Dermis microvascular lymphatic vessel endothelial cell (primary cell): ENCODE measurements at regions not wholly inside any gene's neighbourhood (a gene's known extent, or its start where the extent isn't known, plus 50 kb on each side); places are given as distances from the start of the nearest gene placed in this dataset.
A peak's percentile ranks its signal among the peaks of the same experiment; 100 is the strongest.

Source experiments
- DNase-seq, 2 donors: peaks; one replicate each; pipeline versions ENCODE4 v3.0.0 to v3.0.0-alpha.2; 2010; ENCODE audit warnings: low read depth in 2 of 2

GRCh38 chr5:159385536-159385935 is 55.2 kb upstream of the IL12B start:
- no peak for DNase-seq

- DNase-seq, result no peak
Measured at GRCh38 chr5:159386028-159386711, 55.9 kb upstream of the IL12B start.

GRCh38 chr5:159392871-159393270 is 62.6 kb upstream of the IL12B start:
- no peak for DNase-seq

- DNase-seq, result no peak
Measured at GRCh38 chr5:159393854-159394274, 63.6 kb upstream of the IL12B start.

GRCh38 chr5:159395202-159395601 is 64.9 kb upstream of the IL12B start:
- DNase-seq, result no peak

- DNase-seq, result no peak
Measured at GRCh38 chr5:159398936-159399335, 68.6 kb upstream of the IL12B start.

GRCh38 chr5:159400476-159400875 is 70.2 kb upstream of the IL12B start:
- DNase-seq, result no peak

GRCh38 chr5:159402311-159402710 is 72.0 kb upstream of the IL12B start:
- no peak for DNase-seq

- no peak for DNase-seq
Measured at GRCh38 chr5:159402856-159403255, 72.6 kb upstream of the IL12B start.

GRCh38 chr5:159403906-159404681 is 73.8 kb upstream of the IL12B start:
- no peak for DNase-seq

GRCh38 chr5:159405611-159406031 is 75.3 kb upstream of the IL12B start:
- DNase-seq, result no peak

GRCh38 chr5:159406571-159406970 is 76.3 kb upstream of the IL12B start:
- DNase-seq, result no peak

GRCh38 chr5:159409801-159410200 is 79.5 kb upstream of the IL12B start:
- DNase-seq, result no peak

- DNase-seq, result no peak
Measured at GRCh38 chr5:159410480-159410879, 80.2 kb upstream of the IL12B start.

- DNase-seq, result no peak
Measured at GRCh38 chr5:159411115-159411514, 80.8 kb upstream of the IL12B start.

- DNase-seq, result peak in 1 of 2 donors; percentile 2
Measured at GRCh38 chr5:159412284-159413046, 82.2 kb upstream of the IL12B start.

GRCh38 chr5:159414021-159414420 is 83.7 kb upstream of the IL12B start:
- no peak for DNase-seq

- no peak for DNase-seq
Measured at GRCh38 chr5:159415301-159415937, 85.1 kb upstream of the IL12B start.

- no peak for DNase-seq
Measured at GRCh38 chr5:159416438-159416837, 86.2 kb upstream of the IL12B start.

GRCh38 chr5:159417170-159417569 is 86.9 kb upstream of the IL12B start:
- no peak for DNase-seq

- DNase-seq, result no peak
Measured at GRCh38 chr5:159419576-159419975, 89.3 kb upstream of the IL12B start.

GRCh38 chr5:159420940-159421339 is 90.7 kb upstream of the IL12B start:
- DNase-seq, result no peak
